ENCODE measurements at regions not wholly inside any gene's neighbourhood (a gene's known extent, or its start where the extent isn't known, plus 50 kb on each side); places are given as distances from the start of the nearest gene placed in this dataset.

- no peak overlapping the region for H3K27ac ChIP-seq (ENCODE audit: low read length)
- intact Hi-C loops (cut with micrococcal nuclease; ENCODE audit: unreplicated experiment) = no loop called here
- CTCF ChIA-PET = no interaction called here
Measured at GRCh38 chr18:33805592-33805991, 227.6 kb downstream of the ASXL3 start.

GRCh38 chr18:33804258-33804657 is 226.2 kb downstream of the ASXL3 start:
- in situ Hi-C loops (cut with HindIII; ENCODE audit: low pct_unique_long_range_greater_than_20kb, low sequenced_read_pairs) (no loop called here), intact Hi-C loops (cut with micrococcal nuclease; ENCODE audit: unreplicated experiment) (no loop called here)
- Histone ChIP-seq H3K4me3 (ENCODE audit: low read depth in 2 of 2, low read length in 2 of 2) (no peak overlapping the region), H3K27me3 (ENCODE audit: control insufficient read depth, insufficient read depth, low read length) (no peaks in the 10 kb centered on the region), H3K36me3 (ENCODE audit: control insufficient read depth, insufficient read depth, low read length) (no peaks in the 10 kb centered on the region), H3K27ac (ENCODE audit: low read length) (no peak overlapping the region), H3K9me3 (ENCODE audit: control insufficient read depth, insufficient read depth, low read depth, low read length) (no peaks in the 10 kb centered on the region), H3K4me1 (ENCODE audit: control insufficient read depth, insufficient read depth, low read length) (no peaks in the 10 kb centered on the region)
- DNase-seq (ENCODE audit: low read depth, low spot score) = no peak
- BruUV-seq (replicated peaks) = no TSS peak
- CTCF ChIA-PET = no interaction called here
- POLR2A ChIA-PET = no interaction called here
- TF ChIP-seq SIN3A (IDR thresholded peaks at IDR 0.05; ENCODE audit: borderline replicate concordance, insufficient read depth, low read depth, low read length) (no peak), TCF7L2 (IDR thresholded peaks at IDR 0.05; ENCODE audit: low read depth, low read length) (no peak)
- no peak for ATAC-seq

More at GRCh38 chr18:33805592-33805991, 227.6 kb downstream of the ASXL3 start:
- no TSS peak for BruUV-seq (replicated peaks)
- H3K36me3 ChIP-seq (ENCODE audit: control insufficient read depth, insufficient read depth, low read length) = no peaks in the 10 kb centered on the region
- no peaks in the 10 kb centered on the region for H3K9me3 ChIP-seq (ENCODE audit: control insufficient read depth, insufficient read depth, low read depth, low read length)
- no peak for TF ChIP-seq POLR2AphosphoS5 (IDR thresholded peaks at IDR 0.05; ENCODE audit: low read depth, low read length)
- TF ChIP-seq CTCF (IDR thresholded peaks at IDR 0.05) = no peak
- TF ChIP-seq TCF7L2 (IDR thresholded peaks at IDR 0.05; ENCODE audit: low read depth, low read length) = no peak
- no peak for TF ChIP-seq SIN3A (IDR thresholded peaks at IDR 0.05; ENCODE audit: borderline replicate concordance, insufficient read depth, low read depth, low read length)
- no peak for TF ChIP-seq REST (IDR thresholded peaks at IDR 0.05; ENCODE audit: insufficient read depth in 1 of 2, low read depth in 2 of 2, low read length in 1 of 2)
- in situ Hi-C loops (cut with HindIII; ENCODE audit: low pct_unique_long_range_greater_than_20kb, low sequenced_read_pairs) = no loop called here
- POLR2A ChIA-PET = no interaction called here
- no peaks in the 10 kb centered on the region for H3K27me3 ChIP-seq (ENCODE audit: control insufficient read depth, insufficient read depth, low read length)
- DNase-seq (ENCODE audit: low read depth, low spot score) (no peak), ATAC-seq (no peak)
- H3K4me3 ChIP-seq (ENCODE audit: low read depth in 2 of 2, low read length in 2 of 2) = no peak overlapping the region
- no peaks in the 10 kb centered on the region for H3K4me1 ChIP-seq (ENCODE audit: control insufficient read depth, insufficient read depth, low read length)

GRCh38 chr18:33803636-33804035 is 225.6 kb downstream of the ASXL3 start:
- in situ Hi-C loops (cut with HindIII; ENCODE audit: low pct_unique_long_range_greater_than_20kb, low sequenced_read_pairs) = no loop called here
- Histone ChIP-seq H3K27ac (ENCODE audit: low read length) (no peak overlapping the region), H3K4me3 (ENCODE audit: low read depth in 2 of 2, low read length in 2 of 2) (no peak overlapping the region), H3K9me3 (ENCODE audit: control insufficient read depth, insufficient read depth, low read depth, low read length) (no peaks in the 10 kb centered on the region), H3K27me3 (ENCODE audit: control insufficient read depth, insufficient read depth, low read length) (no peaks in the 10 kb centered on the region), H3K36me3 (ENCODE audit: control insufficient read depth, insufficient read depth, low read length) (no peaks in the 10 kb centered on the region), H3K4me1 (ENCODE audit: control insufficient read depth, insufficient read depth, low read length) (no peaks in the 10 kb centered on the region)
- ChIA-PET CTCF (no interaction called here), POLR2A (no interaction called here)
- no peak for TF ChIP-seq POLR2AphosphoS5 (IDR thresholded peaks at IDR 0.05; ENCODE audit: low read depth, low read length)
- TF ChIP-seq CTCF (IDR thresholded peaks at IDR 0.05) = no peak
- TF ChIP-seq TCF7L2 (IDR thresholded peaks at IDR 0.05; ENCODE audit: low read depth, low read length) = no peak
- TF ChIP-seq REST (IDR thresholded peaks at IDR 0.05; ENCODE audit: insufficient read depth in 1 of 2, low read depth in 2 of 2, low read length in 1 of 2) = no peak
- TF ChIP-seq SIN3A (IDR thresholded peaks at IDR 0.05; ENCODE audit: borderline replicate concordance, insufficient read depth, low read depth, low read length) = no peak
- no peak for DNase-seq (ENCODE audit: low read depth, low spot score)
- intact Hi-C loops (cut with micrococcal nuclease; ENCODE audit: unreplicated experiment) = no loop called here
- BruUV-seq (replicated peaks) = no TSS peak
- ATAC-seq = no peak
